Inferior parietal cortex (tissue), 1 donor: ENCODE measurements at regions not wholly inside any gene's neighbourhood (a gene's known extent, or its start where the extent isn't known, plus 50 kb on each side); places are given as distances from the start of the nearest gene placed in this dataset.

ENCODE experiments used
- DNase-seq: peaks from one replicate; pipeline ENCODE4 v3.0.0-alpha.2; 2016; ENCODE audit errors: extremely low spot score

GRCh38 chr9:118577121-118577520 lies 792.1 kb downstream of the BRINP1 start:
- DNase-seq = no peak

DNA sequence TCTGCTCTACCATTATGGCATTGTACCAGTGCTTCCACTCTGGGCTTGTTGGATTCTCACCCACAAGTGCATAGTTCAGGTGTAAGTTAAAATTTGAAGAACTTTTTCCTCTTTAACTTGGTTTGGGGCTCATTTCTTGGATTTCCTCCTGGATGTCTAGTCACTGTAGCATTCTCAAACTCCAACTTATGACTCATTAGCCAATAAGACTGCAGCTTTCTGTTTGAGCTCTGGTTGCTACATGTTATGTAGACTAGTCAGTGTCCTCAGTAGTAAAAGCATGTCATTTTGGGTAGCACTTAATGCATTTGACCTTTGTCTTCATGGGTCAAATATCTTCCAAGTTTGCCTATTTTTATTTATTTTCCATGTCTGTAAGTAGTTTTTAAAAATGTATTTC lies 790.8 kb downstream of the BRINP1 start:
- no peak for DNase-seq

- DNase-seq = no peak
These were observed 785.8 kb downstream of the BRINP1 start for GRCh38 chr9:118583414-118583813.

GRCh38 chr9:118586978-118587377 lies 782.3 kb downstream of the BRINP1 start:
- DNase-seq = no peak

DNA sequence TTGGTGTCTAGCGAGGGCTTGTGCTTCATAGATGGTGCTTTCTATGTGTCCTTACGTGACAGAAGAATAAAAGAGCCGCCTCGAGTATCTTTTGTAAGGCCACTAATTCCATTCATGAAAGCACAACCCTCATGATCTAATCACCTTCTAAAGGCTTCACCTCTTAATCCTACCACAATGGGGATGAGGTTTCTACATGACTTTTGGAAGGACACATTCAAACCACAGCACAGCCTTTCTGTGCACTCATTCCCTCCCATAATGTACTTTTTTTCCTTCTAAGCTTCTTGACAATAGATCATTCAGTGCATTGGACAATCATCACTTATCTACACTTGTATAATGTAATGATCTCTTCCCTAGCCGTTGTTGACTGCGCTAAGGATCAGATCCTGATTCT lies 774.8 kb downstream of the BRINP1 start:
- DNase-seq = no peak

- peak; percentile 69 for DNase-seq
These were observed 773.4 kb downstream of the BRINP1 start for GRCh38 chr9:118595719-118596305.

DNA sequence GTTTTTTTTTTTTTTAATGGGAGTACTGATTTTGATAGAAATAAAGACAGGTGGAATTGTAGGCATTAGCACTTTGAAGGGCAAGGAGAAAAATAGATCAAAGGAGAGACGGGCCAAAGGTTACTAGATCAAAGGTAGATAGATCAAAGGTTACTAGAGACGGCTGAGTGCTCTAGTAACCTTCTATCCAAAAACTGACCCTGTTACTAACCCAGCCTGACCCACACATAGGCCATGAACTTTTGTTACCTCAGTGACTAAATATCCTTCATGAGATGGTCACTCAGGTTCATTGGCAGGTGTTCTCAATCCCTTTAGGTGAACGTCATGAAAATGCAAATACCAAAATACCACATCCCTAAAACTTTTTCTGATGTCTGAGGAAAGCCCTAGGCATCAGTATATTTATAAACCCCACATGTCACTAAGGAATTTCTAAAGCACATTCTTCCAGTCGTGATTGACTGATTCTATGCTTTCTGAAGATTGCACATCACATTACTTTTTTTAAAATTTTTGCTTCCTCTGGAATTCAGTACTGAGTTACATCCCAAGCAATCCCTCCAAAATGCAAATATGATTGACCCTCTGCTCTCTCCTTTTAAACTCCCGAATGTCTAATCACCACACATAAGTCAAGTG lies 772.7 kb downstream of the BRINP1 start:
- no peak for DNase-seq

GRCh38 chr9:118606668-118607067 lies 762.6 kb downstream of the BRINP1 start:
- DNase-seq = no peak

- no peak for DNase-seq
These were observed 759.7 kb downstream of the BRINP1 start for GRCh38 chr9:118609355-118610044.

DNA sequence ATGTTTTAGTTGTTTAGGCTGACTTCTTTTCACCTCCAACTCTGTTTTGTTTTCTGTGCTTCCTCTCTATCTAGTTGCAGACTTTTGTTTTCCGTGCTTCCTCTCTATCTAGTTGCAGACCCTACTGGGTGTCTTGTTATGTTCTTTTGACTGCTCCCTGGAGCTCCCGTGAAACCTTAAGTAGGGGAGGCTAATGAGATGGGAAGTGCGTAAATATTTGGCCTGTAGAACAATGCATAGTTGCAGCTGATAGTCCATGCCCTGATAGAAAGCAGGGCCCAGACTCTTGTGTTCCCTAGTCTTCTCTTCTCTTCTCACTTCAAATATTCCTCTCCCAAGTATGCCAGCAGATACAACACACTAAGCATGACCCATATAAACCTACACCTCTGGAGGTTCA lies 757.0 kb downstream of the BRINP1 start:
- no peak for DNase-seq

DNA sequence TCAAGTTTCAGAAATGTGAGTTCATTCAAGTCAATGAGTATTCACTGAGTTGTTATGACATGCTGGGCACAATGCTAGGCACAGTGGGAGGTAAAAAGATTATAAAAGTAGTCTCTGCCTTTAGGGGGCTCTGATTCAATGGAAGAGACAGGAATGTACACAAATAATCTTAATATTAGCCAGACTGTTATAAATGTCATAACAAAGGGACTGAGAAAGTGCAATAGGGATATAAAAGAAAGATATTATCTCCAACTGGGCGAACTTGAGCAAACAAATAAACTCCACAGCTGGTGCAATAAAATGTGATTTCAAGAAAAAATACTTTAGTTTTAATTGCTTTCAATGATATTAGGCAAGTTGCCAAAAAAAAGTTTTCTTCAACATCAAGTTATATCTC lies 755.2 kb downstream of the BRINP1 start:
- no peak for DNase-seq

- DNase-seq = no peak
These were observed 751.2 kb downstream of the BRINP1 start for GRCh38 chr9:118618084-118618483.

GRCh38 chr9:118618849-118619248 lies 750.4 kb downstream of the BRINP1 start:
- DNase-seq = no peak

DNA sequence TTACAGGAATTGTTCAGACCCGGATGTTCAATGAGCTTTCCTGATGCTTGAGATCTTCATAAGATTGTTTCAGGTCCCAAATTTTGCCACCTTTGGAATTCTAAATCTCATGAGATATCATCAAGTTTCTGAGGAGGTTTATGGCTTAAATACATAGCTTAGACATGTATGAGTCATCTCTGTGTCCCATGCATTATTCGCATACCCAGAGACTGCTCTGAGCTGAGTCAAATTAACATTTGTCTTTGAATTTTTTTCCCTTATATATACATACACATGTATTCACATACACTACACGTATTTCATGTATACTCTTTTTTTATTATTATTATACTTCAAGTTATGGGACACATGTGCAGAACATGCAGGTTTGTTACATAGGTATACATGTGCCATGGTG lies 744.6 kb downstream of the BRINP1 start:
- no peak for DNase-seq

GRCh38 chr9:118630079-118630478 lies 739.2 kb downstream of the BRINP1 start:
- DNase-seq = no peak

GRCh38 chr9:118630931-118631595 lies 738.2 kb downstream of the BRINP1 start:
- no peak for DNase-seq

DNA sequence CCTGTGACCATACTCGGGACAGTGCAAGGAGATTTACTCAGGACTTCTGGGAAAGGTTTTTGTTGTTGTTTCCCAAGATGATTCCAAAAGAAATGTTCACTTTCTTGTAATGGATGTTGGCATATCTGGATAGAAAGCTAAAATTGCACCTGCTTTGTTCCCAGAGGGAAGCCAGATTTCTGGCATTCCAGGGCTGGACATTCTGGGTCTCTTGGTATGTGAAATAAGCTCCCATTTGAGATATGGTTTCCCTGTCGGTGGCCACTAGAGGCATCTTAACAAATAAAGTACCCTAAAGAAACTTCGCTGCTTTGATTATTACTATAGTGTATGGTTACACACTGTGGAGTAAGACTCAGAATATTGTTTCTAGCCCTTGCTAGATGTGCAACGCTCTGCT lies 737.3 kb downstream of the BRINP1 start:
- DNase-seq = no peak

DNA sequence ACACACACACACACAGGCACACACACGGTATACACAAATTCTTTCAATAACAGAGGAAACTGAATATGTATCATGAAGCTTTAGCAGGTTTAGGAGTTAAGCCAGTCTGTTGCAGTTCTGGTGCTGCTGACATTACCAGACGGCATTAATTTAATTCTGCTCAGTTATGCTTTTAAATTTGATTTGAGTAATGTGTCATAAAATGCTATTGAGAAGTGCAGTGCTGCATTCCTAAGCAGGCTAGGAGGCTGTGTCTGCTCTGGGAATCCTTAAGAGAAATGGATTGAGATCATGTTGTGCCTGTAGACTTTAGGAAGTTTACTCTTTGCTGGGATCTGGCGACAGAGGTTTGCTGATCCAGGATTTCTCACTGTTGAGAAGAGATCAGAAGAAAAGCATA lies 733.8 kb downstream of the BRINP1 start:
- DNase-seq = no peak

- no peak for DNase-seq
These were observed 731.6 kb downstream of the BRINP1 start for GRCh38 chr9:118637681-118638080.

- no peak for DNase-seq
These were observed 728.2 kb downstream of the BRINP1 start for GRCh38 chr9:118640836-118641560.

GRCh38 chr9:118643118-118643517 lies 726.1 kb downstream of the BRINP1 start:
- DNase-seq = no peak

- no peak for DNase-seq
These were observed 725.2 kb downstream of the BRINP1 start for GRCh38 chr9:118644066-118644465.
